NCI-H146 (cell line): ENCODE measurements at regions not wholly inside any gene's neighbourhood (a gene's known extent, or its start where the extent isn't known, plus 50 kb on each side); places are given as distances from the start of the nearest gene placed in this dataset.
"Not testable (repeated sequence)": the region's sequence is repeated elsewhere in the genome, so short reads cannot be mapped to it uniquely, and the experiment has no call there.

Experiments used
- DNase-seq: peaks from one replicate; lab custom pipeline; 2025; lab: John Stamatoyannopoulos, UW

- DNase-seq, result no peak
Observed at GRCh38 chr6:154923199-154923869, 71.8 kb upstream of the TIAM2 start.

GRCh38 chr6:154925130-154925529, 70.0 kb upstream of the TIAM2 start:
- DNase-seq, result no peak

GRCh38 chr6:154926366-154926765, 68.7 kb upstream of the TIAM2 start:
- DNase-seq, result no peak

GRCh38 chr6:154928325-154928922, 66.7 kb upstream of the TIAM2 start:
- DNase-seq, result peak; percentile 70

- no peak for DNase-seq
Observed at GRCh38 chr6:154930451-154930851, 64.7 kb upstream of the TIAM2 start.

- DNase-seq, result no peak
Observed at GRCh38 chr6:154931711-154932424, 63.2 kb upstream of the TIAM2 start.

GRCh38 chr6:154932515-154933027, 62.5 kb upstream of the TIAM2 start:
- no peak for DNase-seq

- no peak for DNase-seq
Observed at GRCh38 chr6:154933181-154933827, 61.8 kb upstream of the TIAM2 start.

GRCh38 chr6:154937306-154938220, 57.6 kb upstream of the TIAM2 start:
- no peak for DNase-seq

GRCh38 chr6:154938221-154938580, 56.9 kb upstream of the TIAM2 start:
- DNase-seq, result no peak

- not testable (repeated sequence) for DNase-seq
Observed at GRCh38 chr6:154938727-154939285, 56.3 kb upstream of the TIAM2 start.

GRCh38 chr6:154942770-154943169, 52.3 kb upstream of the TIAM2 start:
- DNase-seq, result no peak

GRCh38 chr6:154945271-154945890, 49.7 kb upstream of the TIAM2 start:
- no peak for DNase-seq
